Transverse colon (tissue), 4 donors: ENCODE measurements at regions not wholly inside any gene's neighbourhood (a gene's known extent, or its start where the extent isn't known, plus 50 kb on each side); places are given as distances from the start of the nearest gene placed in this dataset.

ENCODE experiments used
- DNase-seq: peaks from one replicate; pipeline ENCODE4 v3.0.0-alpha.2; 2019
- H3K27ac ChIP-seq, 4 donors: fragments of 200-600 bp; sonication (generic); 2 replicates each; pipeline ENCODE4 v1.5.1; 2016 to 2018; ENCODE audit warnings: inconsistent platforms in 4 of 4
- H3K27me3 ChIP-seq: fragments of 200-600 bp; sonication (generic); 2 replicates; pipeline ENCODE4 v1.5.1; 2017; ENCODE audit warnings: inconsistent platforms
- H3K36me3 ChIP-seq, 4 donors: fragments of 200-600 bp; sonication (generic); 2 replicates each; pipeline ENCODE4 v1.5.1; 2017 to 2019; ENCODE audit warnings: inconsistent platforms in 4 of 4
- H3K4me1 ChIP-seq, 4 donors: fragments of 200-600 bp; sonication (generic); 2 replicates each; pipeline ENCODE4 v1.5.1; 2017 to 2020; ENCODE audit warnings: inconsistent platforms in 4 of 4
- H3K4me3 ChIP-seq, 4 donors: fragments of 200-600 bp; sonication (generic); 1 replicate in 1 of 4; 2 replicates in 3 of 4; pipeline versions ENCODE4 v1.5.1 to v1.6.1; 2017 to 2019; ENCODE audit warnings: inconsistent platforms in 4 of 4
- H3K9me3 ChIP-seq, 2 donors: fragments of 200-600 bp; sonication (generic); 2 replicates each; pipeline ENCODE4 v1.5.1; 2017 to 2019; ENCODE audit warnings: inconsistent platforms in 2 of 2
- EP300 ChIP-seq: sonication (generic); formaldehyde crosslinking; IDR thresholded peaks from one replicate; pipeline ENCODE4 v1.6.1; 2017; ENCODE audit warnings: antibody characterized with exemption, low read depth
- POLR2A ChIP-seq: fragments of 450-650 bp; IDR thresholded peaks from one replicate; pipeline ENCODE4 v1.6.1; 2016; ENCODE audit warnings: antibody characterized with exemption, mild to moderate bottlenecking, moderate library complexity
- POLR2AphosphoS5 ChIP-seq, 3 donors: sonication (generic); formaldehyde crosslinking; IDR thresholded peaks; one replicate each; pipeline ENCODE4 v1.6.1; 2016; ENCODE audit warnings: antibody characterized with exemption in 3 of 3
- WGBS, 2 donors: methylation state at CpG; one replicate each; pipeline ENCODE4 v1.1.5; 2018; ENCODE audit warnings: low coverage in 1 of 2; 5-methylcytosine and 5-hydroxymethylcytosine counted together
- in situ Hi-C, 4 donors: fragments of 200-750 bp; cut with MboI; loops; one replicate each; pipeline versions ENCODE4 v1.15.0 to v1.15.1; 2017; ENCODE audit warnings: low sequenced_read_pairs in 3 of 4, low pct_ligation_motif_present in 1 of 4, low pct_unique_long_range_greater_than_20kb in 1 of 4
- intact Hi-C: fragments of 100-400 bp; cut with DNase I; formaldehyde crosslinking; loops from one replicate; pipeline ENCODE4 v1.15.1; 2023; ENCODE audit warnings: low total_unique reads
- TF ChIP-seq, protein P1 (sequence below), 5 experiments: fragments of 200-600 bp in 3 of 5; fragments of 450-650 bp in 2 of 5; sonication (generic) in 3 of 5; IDR thresholded peaks; 1 replicate in 2 of 5; 2 replicates in 3 of 5; pipeline ENCODE4 v1.5.1; 2016 to 2017; ENCODE audit warnings: antibody characterized with exemption in 5 of 5, inconsistent platforms in 3 of 5, mild to moderate bottlenecking in 2 of 5, moderate library complexity in 1 of 5

DNA sequence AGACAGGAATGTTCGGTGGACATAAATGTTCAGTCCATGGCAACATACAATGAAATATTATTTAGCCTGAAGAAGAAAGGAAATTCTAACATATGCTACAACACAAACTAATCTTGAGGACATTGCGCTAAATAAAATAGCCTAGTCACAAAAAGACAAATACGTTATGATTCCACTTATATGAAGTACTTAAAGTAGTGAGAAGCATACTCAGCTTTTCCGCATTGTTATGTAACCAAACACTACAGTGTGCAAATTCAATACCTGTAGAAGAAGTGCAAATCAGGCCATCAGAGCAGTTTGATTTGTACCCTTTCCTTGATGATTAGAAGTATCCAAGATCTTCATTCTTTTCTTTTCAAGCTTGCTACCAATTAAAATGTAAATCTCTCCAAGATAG, 1023.4 kb upstream of the NR2F2 start:
- 91 to 94% methylated on average over 4 of the region's 4 CpGs for WGBS, 2 donors
- no peak overlapping the region for H3K4me3 ChIP-seq
- no peaks in the 10 kb centered on the region for H3K27me3 ChIP-seq
- no peaks in the 10 kb centered on the region for H3K9me3 ChIP-seq
- intact Hi-C loops (no loop called here), in situ Hi-C loops (no loop called here)
- no peak for TF ChIP-seq POLR2A
- TF ChIP-seq, protein P1, sequence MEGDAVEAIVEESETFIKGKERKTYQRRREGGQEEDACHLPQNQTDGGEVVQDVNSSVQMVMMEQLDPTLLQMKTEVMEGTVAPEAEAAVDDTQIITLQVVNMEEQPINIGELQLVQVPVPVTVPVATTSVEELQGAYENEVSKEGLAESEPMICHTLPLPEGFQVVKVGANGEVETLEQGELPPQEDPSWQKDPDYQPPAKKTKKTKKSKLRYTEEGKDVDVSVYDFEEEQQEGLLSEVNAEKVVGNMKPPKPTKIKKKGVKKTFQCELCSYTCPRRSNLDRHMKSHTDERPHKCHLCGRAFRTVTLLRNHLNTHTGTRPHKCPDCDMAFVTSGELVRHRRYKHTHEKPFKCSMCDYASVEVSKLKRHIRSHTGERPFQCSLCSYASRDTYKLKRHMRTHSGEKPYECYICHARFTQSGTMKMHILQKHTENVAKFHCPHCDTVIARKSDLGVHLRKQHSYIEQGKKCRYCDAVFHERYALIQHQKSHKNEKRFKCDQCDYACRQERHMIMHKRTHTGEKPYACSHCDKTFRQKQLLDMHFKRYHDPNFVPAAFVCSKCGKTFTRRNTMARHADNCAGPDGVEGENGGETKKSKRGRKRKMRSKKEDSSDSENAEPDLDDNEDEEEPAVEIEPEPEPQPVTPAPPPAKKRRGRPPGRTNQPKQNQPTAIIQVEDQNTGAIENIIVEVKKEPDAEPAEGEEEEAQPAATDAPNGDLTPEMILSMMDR (IDR thresholded peaks at IDR 0.05): no peak
- TF ChIP-seq POLR2AphosphoS5 (IDR thresholded peaks at IDR 0.05): no peak
- no peak for TF ChIP-seq EP300
- no peaks in the 10 kb centered on the region for H3K4me1 ChIP-seq
- no peaks in the 10 kb centered on the region for H3K36me3 ChIP-seq
- DNase-seq: no peak
- no peak overlapping the region for H3K27ac ChIP-seq

DNA sequence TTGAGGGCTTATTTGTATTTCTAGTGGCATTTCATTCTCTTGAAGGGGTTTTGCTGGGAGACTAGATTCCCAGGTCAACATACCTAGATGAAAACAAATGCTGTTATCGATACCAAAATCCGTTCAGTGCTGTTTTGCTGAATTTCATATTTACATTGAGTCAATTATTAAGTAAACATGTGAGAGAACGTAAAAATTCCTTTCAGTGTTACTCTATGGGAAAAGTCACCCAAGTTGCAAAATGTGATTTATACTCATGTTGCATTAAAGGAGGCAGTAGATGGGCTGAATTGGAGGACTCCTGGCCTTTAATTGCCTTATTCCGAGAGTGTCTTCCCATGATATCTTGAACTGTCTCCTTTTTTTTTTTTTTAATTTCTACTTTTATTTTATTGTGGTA, 1011.3 kb upstream of the NR2F2 start:
- no peaks in the 10 kb centered on the region for H3K27me3 ChIP-seq
- no peaks in the 10 kb centered on the region for H3K9me3 ChIP-seq
- in situ Hi-C loops: no loop called here
- intact Hi-C loops: no loop called here
- no peak overlapping the region for H3K4me3 ChIP-seq
- no peak for DNase-seq
- H3K4me1 ChIP-seq: no peaks in the 10 kb centered on the region
- TF ChIP-seq POLR2AphosphoS5 (IDR thresholded peaks at IDR 0.05) (no peak), EP300 (no peak), POLR2A (no peak)
- TF ChIP-seq, protein P1 (IDR thresholded peaks at IDR 0.05): no peak
- no peaks in the 10 kb centered on the region for H3K36me3 ChIP-seq
- 64 to 65% methylated on average over 4 of the region's 4 CpGs for WGBS, 2 donors
- H3K27ac ChIP-seq: no peak overlapping the region

GRCh38 chr15:95323796-95324195, 1006.7 kb upstream of the NR2F2 start:
- no peak for TF ChIP-seq EP300
- TF ChIP-seq, protein P1 (IDR thresholded peaks at IDR 0.05): no peak
- no peak for TF ChIP-seq POLR2A
- intact Hi-C loops: no loop called here
- DNase-seq: no peak
- Histone ChIP-seq H3K4me1 (no peaks in the 10 kb centered on the region), H3K9me3 (no peaks in the 10 kb centered on the region), H3K27me3 (peaks cover 10% of the 10 kb centered on the region), H3K27ac (no peak overlapping the region), H3K36me3 (no peaks in the 10 kb centered on the region), H3K4me3 (no peak overlapping the region)
- in situ Hi-C loops: no loop called here
- 74 to 77% methylated on average over 7 of the region's 7 CpGs for WGBS, 2 donors

GRCh38 chr15:95324656-95325055, 1005.8 kb upstream of the NR2F2 start:
- intact Hi-C loops: no loop called here
- peak overlapping the region in 2 of 4 donors; percentile 25 for H3K27ac ChIP-seq
- TF ChIP-seq, protein P1 (IDR thresholded peaks at IDR 0.05): no peak
- no peak for TF ChIP-seq EP300
- no peak for TF ChIP-seq POLR2AphosphoS5 (IDR thresholded peaks at IDR 0.05)
- TF ChIP-seq POLR2A: no peak
- no peaks in the 10 kb centered on the region for H3K9me3 ChIP-seq
- H3K4me1 ChIP-seq: no peaks in the 10 kb centered on the region
- 75 to 77% methylated on average over 3 to 7 of the region's 7 CpGs for WGBS, 2 donors
- no peak for DNase-seq
- H3K36me3 ChIP-seq: no peaks in the 10 kb centered on the region
- no peak overlapping the region for H3K4me3 ChIP-seq
- peaks cover 10% of the 10 kb centered on the region for H3K27me3 ChIP-seq
- in situ Hi-C loops: no loop called here
